HG02588 (cell line): ENCODE measurements at regions not wholly inside any gene's neighbourhood (a gene's known extent, or its start where the extent isn't known, plus 50 kb on each side); places are given as distances from the start of the nearest gene placed in this dataset.

Source experiments
- ATAC-seq: cut with Tn5 transposase; IDR thresholded peaks from one replicate; pipeline ENCODE4 v1.9.1; 2021; ENCODE audit warnings: mild to moderate bottlenecking, moderate library complexity; ENCODE audit not compliant: unreplicated experiment

DNA sequence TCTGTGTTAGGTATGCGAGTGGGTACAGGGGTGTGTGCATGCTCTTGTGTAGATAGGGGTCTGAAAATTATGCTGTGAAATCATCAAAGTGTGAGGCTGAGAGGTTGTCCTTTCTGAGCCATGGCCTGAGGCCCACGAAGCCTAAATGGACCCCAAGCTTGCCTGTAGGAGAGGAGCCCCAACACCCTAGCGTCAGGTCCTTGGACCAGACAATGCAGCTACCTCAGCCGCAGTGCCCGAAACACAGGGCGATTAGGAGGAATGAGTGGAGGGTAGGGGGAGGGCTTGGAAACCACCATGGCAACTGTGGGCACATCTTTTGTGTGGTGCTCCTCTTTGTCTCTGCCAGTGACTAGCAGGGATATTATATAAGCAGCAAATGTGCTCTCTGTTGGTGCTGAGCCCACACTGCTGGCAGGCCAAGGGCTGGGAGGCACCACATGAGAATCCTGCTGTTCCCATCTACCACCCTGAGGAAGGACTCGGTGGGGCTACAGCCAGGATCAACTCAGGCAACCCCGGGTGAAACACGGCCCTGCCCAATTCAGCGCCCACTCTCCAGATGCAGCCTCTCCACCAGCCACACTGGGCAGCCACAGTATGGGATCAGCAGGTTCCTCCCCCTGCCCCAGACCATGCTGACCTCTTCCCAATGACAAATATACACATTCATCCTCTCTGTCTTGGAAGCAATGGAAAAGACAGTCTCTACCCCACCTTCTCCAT is 84.6 kb upstream of the FSTL4 start:
- ATAC-seq, result no peak

DNA sequence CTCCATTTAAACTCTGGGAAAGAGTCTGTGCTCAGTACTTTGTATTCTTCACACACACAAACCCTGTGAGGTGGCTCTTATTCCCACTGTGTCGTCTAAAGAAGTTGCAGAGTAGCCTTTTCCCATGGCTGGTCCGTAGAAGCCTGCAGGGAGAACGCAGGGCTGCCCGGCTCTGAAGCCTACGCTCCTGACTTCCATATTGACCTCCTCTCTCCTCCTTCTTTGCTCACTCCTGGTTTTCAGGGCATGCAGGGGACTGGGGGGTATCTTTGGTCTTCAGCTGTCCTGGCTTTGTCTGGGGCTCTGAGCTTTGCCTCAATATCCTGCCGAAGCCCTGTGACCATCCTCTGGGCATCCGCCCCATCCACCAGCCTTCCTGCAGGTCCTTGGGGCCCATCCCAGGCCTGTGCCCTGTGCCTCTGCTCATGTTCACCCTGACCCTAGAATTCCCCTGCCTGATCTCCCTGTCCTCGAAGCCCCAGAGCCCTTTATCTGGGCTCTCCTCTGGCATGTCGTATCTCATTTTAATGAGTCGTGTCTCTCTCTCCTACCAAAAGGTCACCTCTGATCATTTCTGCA is 83.8 kb upstream of the FSTL4 start:
- no peak for ATAC-seq

DNA sequence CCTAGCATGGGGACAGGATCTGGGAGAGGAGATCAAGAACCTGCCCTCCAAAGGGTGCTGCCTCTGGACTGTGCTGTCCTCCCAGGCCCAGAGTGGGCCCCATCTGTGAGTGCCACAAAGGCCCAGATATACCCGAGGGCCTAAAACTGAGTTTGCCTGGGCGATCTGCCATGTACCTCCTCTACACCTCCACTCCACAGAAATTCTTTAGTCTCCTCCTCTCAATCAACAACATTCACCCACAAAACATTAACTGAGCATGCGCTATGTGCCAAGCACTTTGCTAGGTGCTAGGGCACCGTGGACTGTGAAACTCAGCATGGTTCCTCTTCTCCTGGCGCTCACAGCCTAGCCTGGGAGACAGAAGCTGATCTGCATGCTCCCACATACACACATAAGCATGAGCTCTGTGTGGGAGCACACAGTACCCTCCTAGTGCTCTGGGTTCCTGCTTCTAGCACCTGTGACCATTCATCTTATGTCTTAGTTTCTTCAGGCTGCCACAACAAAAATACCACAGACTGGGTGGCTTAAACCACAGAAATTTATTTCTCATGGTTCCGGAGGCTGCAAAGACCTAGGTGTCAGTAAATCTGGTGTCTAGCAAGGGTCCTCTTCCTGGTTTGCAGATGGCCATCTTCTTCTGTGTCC is 82.0 kb upstream of the FSTL4 start:
- no peak for ATAC-seq

DNA sequence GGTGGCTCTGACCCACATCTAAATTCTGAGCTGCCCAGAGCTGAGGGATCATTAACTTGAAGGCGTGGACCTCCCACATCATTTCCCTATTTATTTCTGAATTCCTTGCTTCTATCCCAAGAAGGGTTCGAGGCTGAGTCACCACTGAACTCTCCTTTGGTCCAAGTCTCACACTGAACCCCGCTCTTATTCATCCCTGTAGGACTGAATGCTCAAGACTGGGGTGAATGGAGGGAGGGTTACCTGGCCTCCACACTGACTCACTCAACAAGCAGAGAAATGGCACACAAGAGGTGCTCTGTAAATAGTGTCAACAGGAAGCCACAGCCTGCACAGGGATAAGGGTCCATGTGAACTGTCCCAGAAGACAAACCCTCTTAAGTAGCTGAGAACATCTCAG is 79.1 kb upstream of the FSTL4 start:
- no peak for ATAC-seq

DNA sequence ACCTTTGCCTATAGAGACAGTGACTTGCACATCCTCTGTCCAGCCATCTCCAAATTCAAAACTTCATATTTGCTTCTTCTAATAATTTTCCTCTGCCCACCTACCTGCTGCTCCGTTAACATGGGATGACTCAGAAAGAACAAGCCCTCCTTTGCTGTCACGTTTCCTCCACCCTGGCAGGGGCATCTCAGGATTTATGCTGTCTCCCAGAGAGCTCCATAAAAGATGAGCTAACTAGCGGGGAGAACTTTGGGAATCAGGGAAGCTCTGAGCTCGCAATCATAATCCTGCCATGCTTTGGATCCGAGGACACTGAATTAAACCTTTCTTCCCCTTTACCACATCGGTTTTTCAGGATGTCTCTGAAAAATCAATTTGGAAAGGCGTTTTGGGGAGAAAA is 78.4 kb upstream of the FSTL4 start:
- ATAC-seq, result no peak

DNA sequence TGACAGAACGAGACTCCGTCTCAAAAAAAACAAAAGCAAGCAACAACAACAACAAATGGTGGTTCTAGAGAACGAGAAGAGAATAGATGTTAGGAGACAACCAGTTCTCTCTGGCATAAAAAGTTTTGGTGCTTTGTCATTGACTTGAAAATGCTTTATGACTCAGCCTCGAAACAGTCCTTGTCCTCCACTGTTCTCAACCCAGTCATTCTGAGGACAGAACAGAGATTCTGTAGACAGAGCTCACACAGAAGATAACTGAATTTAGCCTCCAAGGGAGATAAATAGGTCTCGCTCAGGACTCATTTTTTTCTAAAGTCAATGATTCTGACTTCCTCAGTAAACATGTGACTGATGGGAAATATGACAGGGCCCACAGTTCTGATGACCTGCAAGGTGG is 76.0 kb upstream of the FSTL4 start:
- ATAC-seq, result no peak

DNA sequence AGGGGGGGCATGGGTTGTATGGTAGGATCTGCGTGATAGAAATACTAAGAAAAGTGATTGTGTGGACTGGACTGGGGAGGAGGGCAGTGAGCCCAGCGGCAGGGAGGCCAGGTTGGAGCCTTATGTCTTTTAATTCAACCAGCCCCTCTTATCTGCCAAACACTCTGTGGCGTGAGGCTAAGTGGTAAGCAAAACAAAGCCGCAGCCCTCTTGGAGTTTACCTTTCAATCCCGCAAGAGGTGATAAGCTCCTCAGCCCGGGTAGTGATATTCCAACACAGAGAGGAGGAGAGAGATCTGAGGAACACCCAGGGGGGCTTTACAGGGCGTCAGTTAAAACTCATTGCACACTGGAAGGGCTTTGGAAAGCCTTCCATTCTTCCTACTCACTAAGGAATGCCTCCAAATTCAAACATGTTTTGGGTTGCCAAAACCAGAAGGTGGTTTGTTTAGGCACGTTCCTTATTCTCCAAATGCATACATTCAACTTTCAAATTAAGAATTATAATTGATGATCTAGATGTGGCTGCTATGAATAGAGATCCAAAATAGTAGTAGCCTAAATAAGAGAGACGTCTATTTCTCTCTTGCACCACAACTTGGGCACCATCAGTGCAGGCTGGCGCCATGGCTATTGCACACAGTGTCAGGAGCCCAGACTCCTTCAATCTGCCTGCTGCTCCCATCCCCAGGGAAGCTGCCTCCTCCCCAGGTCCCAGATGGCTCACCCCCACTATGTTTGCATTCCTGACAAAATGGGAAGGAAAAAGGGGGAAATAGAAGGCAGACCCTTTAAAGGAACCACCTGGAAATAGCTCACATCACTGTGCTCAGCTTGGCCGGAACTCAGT is 75.1 kb upstream of the FSTL4 start:
- no peak for ATAC-seq

DNA sequence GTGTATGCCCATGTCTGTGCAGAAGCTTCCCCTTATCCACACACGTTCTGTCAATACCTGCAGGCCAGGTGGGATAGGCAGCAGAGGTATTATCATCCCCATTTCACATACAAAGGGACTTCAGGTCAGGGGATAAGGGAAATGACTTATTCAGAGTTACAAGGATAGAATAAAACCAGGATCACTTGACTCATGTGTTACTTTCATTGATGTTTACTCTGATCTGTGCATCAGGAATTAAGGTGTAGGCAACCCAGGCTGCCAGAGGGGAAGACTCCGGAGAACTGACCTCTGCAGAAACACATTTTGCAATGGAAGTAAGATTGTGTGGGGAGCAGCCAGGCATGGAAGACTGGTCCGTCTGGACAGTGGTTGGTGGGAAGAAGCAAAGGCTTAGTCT is 74.2 kb upstream of the FSTL4 start:
- ATAC-seq, result no peak

DNA sequence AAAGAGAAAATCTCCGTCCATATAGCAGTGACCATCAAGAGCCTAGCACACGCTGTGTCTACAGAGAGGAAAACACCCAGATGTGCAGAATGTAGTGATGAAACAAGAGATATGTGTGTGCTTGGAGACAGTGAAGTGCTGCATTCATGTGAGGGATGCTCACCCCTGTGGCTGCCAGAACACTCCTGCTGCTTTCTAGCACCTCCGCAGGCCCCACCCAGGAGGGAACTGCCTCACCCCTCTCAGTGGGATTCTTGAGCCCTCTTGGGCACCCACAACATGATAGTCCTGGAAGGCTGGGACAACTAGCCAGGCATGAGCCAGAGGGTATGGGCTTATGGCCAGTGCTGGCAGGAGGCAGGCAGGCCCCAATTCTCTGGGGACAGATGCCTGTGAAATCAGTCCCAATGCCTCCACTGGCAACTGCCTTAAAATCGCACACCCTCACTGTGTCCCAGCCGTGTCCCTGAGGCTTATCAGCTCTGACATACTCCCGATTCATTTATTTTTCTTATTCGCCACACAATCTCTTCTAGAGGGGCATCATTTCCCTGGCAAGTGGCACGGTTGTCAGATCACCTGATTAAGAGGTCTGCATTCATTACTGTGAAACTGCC is 73.2 kb upstream of the FSTL4 start:
- ATAC-seq, result no peak

DNA sequence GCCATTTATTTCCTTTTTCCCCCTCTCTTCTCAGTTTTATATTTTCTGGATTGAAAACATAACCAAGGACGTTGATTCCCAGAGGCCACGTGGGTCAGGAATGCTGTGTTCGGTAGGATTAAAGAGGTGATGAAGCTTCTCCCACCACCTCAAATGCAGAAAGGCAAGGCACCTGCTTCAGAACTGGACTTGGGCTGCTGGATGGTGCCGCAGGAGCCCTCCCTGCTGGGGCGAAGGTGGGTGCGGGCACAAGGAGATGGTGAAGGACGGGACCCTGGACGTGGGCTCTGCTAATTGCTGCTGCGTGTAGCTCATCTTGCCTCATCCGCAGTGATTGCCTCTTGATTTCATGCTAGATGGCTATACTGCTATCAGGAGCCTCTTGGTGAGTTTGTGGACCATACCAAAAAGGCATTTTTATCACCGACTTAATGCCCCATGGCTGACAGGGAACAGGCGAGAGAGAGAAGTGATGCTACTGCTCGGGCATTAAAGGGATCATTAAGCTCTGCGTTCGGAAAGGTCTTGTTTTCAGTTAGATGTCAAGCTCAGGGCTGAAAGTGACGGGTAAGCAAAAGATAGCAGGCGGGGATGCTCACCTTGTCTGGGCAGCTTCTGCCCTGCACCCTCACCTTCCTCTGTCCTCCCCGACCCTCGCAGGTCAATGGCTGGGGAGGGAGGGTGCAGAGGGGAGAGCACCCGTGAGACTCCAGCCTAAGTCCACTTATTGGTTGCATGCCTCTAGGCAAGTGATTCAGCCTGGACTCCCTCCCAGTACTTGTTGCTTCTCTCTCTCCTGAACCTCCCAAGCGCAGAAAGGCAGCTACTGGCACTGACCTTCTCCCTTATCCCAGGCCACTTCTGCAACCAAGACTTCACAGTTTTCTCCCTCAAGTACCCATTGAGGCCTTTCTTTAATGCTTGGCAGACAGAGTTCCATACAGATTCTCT is 71.6 kb upstream of the FSTL4 start:
- ATAC-seq, result no peak

DNA sequence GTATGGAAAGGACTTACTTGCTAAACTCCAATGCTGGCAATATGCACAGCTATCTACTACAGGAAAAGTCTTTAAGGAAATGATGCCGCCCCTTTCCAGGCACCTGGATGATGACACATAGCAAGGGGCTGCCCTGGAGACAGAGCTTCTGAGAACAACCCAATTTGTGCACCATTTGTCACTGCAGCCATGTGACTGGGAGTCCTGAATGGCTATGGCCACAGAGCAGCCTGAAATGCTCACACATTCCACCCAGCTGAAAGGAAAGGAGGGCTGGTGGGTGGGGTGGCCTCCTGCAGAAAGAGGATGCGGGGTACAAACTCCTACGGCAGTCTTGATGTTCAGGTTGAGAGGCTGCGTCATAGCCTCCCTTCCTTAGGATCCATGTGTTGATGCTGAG is 70.1 kb upstream of the FSTL4 start:
- no peak for ATAC-seq

DNA sequence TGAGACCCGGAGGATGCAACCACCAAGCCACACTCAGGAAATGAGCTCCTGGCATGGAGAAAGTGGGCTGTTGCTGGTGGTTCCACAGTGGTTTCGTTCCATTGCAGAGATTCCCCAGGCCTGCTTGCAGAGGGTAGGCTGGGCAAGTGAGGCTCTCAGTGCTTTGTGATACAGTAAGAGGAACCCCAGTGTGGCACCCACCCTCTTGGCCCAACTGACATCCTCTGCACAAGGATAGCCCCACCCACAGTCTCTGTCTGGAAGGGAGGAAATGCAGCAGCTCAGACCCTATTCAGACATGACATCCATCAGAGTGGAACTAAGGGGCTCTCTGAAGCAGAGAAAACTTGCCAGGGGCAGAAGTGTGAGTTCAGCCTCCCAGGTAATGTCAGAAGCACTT is 69.6 kb upstream of the FSTL4 start:
- no peak for ATAC-seq

DNA sequence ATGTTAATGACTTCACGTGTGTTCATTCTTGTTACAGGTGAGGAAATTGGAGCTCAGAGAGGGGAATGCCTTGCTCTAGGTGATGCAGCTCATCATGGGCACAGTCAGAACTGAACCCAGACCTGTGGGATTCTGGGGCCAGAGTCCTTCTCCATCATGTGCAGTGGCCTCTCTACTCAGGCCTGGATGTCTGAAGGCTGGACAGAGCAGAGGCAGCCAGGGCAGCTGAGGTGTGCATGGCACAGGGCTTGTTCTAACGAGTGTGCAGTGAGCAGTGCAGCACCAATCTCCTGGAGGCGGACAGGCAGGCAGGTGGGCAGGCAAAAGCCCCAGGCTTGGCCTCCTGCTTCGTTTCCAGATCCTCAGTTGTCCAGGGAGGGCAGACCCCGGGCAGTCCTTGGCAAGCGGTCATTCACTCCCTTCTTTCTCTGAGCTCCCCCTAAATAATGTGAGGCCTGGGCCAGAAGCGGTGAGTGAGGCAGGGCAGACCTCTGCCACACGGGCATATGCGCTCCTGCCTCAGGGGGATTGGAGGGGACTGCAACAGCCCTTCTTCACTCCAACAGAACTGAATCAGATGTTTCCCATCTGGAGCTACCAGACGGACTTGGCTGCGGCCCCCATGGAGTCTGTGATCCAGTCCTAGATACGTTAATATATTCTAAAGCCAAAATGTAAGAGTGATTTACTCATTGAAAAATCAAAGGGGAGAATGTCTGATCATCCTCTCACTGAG is 68.7 kb upstream of the FSTL4 start:
- ATAC-seq, result no peak

DNA sequence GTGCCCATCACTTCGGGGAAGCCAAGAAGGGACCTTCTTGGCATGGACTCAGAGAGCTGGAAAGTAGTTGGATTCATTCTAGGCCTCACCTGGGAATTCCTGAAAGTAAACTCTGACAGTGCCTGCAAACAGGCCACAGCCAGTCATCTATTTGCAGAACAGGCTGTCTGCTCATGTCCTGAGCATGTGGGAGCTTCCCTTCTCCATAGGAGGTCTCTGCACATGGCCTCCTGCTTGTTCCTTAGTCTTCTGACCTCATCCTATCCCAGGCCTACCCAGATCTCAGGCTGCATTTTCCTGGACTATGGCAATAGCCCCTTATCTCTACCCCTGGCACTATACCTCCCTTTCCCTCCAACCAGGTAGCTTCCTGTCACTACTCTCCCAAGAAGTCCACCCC is 67.2 kb upstream of the FSTL4 start:
- ATAC-seq, result no peak

DNA sequence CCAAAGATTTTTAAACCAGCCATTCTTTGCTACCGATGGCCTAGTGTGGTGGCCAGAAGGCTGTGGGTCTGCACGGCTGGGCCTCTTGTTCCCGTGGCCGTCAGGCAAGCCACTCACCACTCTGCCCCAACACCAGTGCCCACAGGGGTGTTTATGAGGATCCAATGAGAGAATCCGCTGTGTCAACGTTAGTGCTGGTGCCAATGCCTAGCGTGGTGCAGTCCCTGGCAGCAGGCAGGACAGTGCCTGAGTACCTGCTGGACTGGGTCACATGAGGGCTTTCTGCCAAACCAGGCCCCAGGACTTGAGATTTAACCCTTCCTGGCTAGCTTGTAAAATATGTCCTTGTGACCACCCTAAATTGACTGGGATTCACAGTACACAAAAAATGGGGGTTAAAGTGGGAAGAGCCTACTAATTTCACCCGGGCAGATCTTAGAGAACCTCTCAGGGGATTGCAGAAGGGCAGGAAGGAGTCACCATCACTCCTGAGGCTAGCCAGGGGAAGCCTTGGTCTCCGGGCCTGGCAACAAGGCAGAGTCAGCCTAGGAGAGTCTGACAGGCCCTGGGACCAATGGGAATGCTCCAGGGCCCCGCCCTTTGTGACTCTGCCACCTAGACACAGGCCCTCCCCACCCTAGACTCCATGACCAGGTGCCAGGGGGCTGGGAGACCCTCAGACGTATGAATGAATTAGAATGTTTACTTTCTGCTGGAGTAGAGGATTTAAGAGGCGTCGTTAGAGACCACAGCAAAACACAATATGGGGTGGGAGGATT is 63.2 kb upstream of the FSTL4 start:
- no peak for ATAC-seq

DNA sequence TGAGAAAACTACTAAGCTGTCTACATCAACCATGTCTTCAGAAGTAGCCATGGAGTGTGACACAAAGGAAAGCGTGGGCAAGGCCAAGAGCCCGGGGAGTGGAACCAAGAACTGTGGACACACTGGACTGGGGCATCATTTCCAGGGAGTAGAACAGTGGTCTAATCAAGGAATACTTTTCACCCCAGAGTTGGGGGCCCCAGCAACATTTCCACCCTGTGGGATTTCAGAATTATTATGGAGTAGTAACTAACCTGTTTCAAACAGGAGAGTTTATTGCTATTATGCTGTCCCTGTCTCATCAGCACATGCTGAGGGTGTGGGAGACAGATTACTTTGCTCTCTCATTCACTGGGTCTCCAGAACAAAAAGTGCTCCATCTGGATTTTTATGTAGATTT is 58.0 kb upstream of the FSTL4 start:
- ATAC-seq, result no peak

DNA sequence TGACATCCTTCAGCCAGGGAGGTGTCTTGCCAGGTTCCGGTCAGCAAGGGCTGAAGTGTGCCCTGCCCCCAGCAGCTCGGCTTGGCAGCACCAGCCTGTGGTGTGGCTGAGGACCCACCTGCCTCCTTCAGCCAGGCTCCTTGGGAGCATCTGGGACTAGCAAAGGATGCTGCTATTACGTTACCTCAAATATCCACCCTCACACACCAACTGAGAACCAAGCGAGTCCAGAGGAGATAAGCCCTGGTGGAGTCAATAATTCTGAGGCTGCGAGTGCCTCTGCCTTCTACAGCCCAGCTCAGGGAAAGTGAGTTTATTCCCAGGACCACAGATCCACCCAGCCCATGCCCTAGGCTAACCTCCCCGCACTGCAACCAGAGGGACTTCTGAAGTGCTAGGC is 57.1 kb upstream of the FSTL4 start:
- ATAC-seq, result no peak

DNA sequence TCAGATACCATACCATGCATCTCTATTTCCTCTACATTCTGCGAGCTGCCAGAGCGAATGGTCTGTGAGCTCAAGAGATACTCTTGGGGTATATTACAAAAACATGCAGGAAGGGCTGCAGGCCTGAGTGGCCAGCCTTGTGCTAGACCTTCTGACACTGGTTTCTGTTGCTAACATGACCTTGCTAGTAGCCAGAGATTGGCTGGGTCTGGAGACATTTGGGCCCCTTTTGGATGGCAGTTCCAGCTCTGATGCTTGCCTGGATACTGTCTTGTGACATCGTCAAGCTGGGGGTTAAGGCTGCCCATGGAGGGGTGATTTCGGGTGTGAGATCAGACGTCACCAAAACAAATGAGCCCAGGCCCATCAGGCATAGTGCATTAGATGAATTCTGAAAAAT is 56.1 kb upstream of the FSTL4 start:
- ATAC-seq, result no peak

DNA sequence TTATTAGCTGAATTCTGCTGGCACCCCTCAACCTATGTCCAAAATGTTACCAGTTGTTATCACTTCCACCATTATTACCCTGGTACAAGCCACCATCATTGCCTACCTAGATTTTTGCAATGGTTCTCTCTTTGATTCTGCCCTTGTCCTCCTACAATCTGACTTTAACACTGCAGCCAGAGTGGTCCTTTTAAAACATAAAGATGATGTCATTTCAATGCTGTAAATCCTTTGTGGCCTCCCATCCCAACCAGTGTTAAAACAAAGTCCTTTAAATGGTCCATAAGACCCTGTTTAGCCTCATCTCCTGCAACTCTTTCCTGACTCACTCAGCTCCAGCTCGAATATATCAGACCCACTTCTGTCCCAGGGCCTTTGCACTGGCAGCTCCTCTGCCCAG is 54.9 kb upstream of the FSTL4 start:
- no peak for ATAC-seq
